Fibroblast of lung (primary cell): ENCODE measurements at regions not wholly inside any gene's neighbourhood (a gene's known extent, or its start where the extent isn't known, plus 50 kb on each side); places are given as distances from the start of the nearest gene placed in this dataset.
A peak's percentile ranks its signal among the peaks of the same experiment; 100 is the strongest.

Source experiments
- DNase-seq, 2 donors: peaks; one replicate each; pipeline versions ENCODE4 v3.0.0 to v3.0.0-alpha.2; 2010; ENCODE audit warnings: low read depth in 2 of 2
- H2AFZ ChIP-seq: 2 replicates; pipeline ENCODE4 v1.5.1; 2012; ENCODE audit warnings: low read length, control low read depth, inconsistent platforms
- H3K27ac ChIP-seq: 2 replicates; pipeline ENCODE4 v1.5.1; 2011; ENCODE audit warnings: low read length, control low read depth; ENCODE audit not compliant: insufficient read depth
- H3K27me3 ChIP-seq: 2 replicates; pipeline ENCODE4 v1.5.1; 2011; ENCODE audit warnings: mild to moderate bottlenecking, low read length; ENCODE audit not compliant: control insufficient read depth, insufficient read depth
- H3K36me3 ChIP-seq: 2 replicates; pipeline ENCODE4 v1.5.1; 2011; ENCODE audit warnings: low read length; ENCODE audit not compliant: control insufficient read depth, insufficient read depth
- H3K4me1 ChIP-seq: 2 replicates; pipeline ENCODE4 v1.5.1; 2011; ENCODE audit warnings: low read length; ENCODE audit not compliant: control insufficient read depth, insufficient read depth; ENCODE audit errors: extremely low read depth
- H3K4me2 ChIP-seq: 2 replicates; pipeline ENCODE4 v1.5.1; 2011; ENCODE audit warnings: low read length, control low read depth; ENCODE audit not compliant: insufficient read depth; ENCODE audit errors: extremely low read depth
- H3K4me3 ChIP-seq, 4 experiments: fragments of 200-600 bp in 1 of 4; sonication (generic) in 1 of 4; replicated peaks in 1 of 4; 2 replicates each; pipeline ENCODE4 v1.5.1; 2011 to 2016; ENCODE audit warnings: low read length in 4 of 4, low read depth in 3 of 4, mild to moderate bottlenecking in 3 of 4, control low read depth in 2 of 4, inconsistent platforms in 1 of 4, mixed read lengths in 1 of 4; ENCODE audit not compliant: insufficient read depth in 1 of 4; ENCODE audit errors: control extremely low read depth in 1 of 4
- H3K79me2 ChIP-seq: 2 replicates; pipeline ENCODE4 v1.5.1; 2012; ENCODE audit warnings: mild to moderate bottlenecking, low read length, inconsistent platforms; ENCODE audit not compliant: control insufficient read depth, insufficient read depth
- H3K9ac ChIP-seq: 2 replicates; pipeline ENCODE4 v1.5.1; 2011; ENCODE audit warnings: mild to moderate bottlenecking, low read length, control low read depth; ENCODE audit not compliant: insufficient read depth
- H3K9me3 ChIP-seq: 2 replicates; pipeline ENCODE4 v1.5.1; 2012; ENCODE audit warnings: low read depth, low read length; ENCODE audit not compliant: control insufficient read depth, insufficient read depth
- H4K20me1 ChIP-seq: 2 replicates; pipeline ENCODE4 v1.5.1; 2011; ENCODE audit warnings: low read length; ENCODE audit not compliant: control insufficient read depth, insufficient read depth; ENCODE audit errors: extremely low read depth
- EZH2 ChIP-seq: IDR thresholded peaks from 2 replicates; pipeline ENCODE4 v1.5.1; 2012; ENCODE audit warnings: low read length, control low read depth, mild to moderate bottlenecking; ENCODE audit errors: missing control alignments
- TF ChIP-seq, protein P1 (sequence below), 2 donors: IDR thresholded peaks in 1 of 2; conservative IDR thresholded peaks in 1 of 2; 1 replicate in 1 of 2; 2 replicates in 1 of 2; pipeline ENCODE4 v1.5.1; 2011 to 2012; ENCODE audit warnings: low read length in 2 of 2, control low read depth in 1 of 2, inconsistent platforms in 1 of 2, low read depth in 1 of 2, mild to moderate bottlenecking in 1 of 2

DNA sequence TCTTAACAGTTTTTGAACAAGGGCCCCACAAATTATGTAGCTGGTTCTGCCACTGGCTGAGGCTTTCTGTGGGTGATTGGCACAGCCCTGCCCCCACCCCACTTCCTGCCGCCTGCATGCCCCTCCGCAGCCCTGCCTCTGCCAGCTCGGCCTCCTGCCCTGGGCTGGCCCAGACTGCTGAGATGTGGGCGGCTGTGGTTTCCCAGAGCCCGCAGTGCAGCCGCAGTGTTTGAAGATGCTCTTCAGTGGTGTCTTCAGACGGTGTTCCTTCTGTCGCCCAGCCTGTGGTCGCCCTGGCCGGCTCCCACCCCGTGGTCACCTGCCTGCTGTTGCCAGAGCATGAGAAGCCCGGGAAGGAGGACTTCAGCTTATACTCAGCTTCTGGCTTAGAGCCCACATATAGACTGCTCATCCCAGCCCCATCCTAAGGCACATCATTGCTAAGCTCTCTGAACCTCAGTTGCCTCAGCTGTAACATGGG, 154.3 kb downstream of the VEGFA start:
- Histone ChIP-seq H3K79me2 (no peaks in the 10 kb centered on the region), H2AFZ (no peak overlapping the region), H3K27ac (no peak overlapping the region), H3K4me1 (peaks cover 13% of the 10 kb centered on the region), H3K4me3 (no peak overlapping the region), H3K27me3 (no peaks in the 10 kb centered on the region), H4K20me1 (no peaks in the 10 kb centered on the region), H3K4me2 (peak overlapping the region; percentile 17), H3K9me3 (no peaks in the 10 kb centered on the region), H3K9ac (no peak overlapping the region), H3K36me3 (no peaks in the 10 kb centered on the region)
- DNase-seq = peak; percentile 37 to 40
- TF ChIP-seq, protein P1, sequence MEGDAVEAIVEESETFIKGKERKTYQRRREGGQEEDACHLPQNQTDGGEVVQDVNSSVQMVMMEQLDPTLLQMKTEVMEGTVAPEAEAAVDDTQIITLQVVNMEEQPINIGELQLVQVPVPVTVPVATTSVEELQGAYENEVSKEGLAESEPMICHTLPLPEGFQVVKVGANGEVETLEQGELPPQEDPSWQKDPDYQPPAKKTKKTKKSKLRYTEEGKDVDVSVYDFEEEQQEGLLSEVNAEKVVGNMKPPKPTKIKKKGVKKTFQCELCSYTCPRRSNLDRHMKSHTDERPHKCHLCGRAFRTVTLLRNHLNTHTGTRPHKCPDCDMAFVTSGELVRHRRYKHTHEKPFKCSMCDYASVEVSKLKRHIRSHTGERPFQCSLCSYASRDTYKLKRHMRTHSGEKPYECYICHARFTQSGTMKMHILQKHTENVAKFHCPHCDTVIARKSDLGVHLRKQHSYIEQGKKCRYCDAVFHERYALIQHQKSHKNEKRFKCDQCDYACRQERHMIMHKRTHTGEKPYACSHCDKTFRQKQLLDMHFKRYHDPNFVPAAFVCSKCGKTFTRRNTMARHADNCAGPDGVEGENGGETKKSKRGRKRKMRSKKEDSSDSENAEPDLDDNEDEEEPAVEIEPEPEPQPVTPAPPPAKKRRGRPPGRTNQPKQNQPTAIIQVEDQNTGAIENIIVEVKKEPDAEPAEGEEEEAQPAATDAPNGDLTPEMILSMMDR (conservative IDR thresholded peaks at IDR 0.05 in 1 of 2, IDR thresholded peaks at IDR 0.05 in 1 of 2; ENCODE audit: low read depth in 1 of 2, low read length in 2 of 2) = no peak
- no peak for TF ChIP-seq EZH2

DNA sequence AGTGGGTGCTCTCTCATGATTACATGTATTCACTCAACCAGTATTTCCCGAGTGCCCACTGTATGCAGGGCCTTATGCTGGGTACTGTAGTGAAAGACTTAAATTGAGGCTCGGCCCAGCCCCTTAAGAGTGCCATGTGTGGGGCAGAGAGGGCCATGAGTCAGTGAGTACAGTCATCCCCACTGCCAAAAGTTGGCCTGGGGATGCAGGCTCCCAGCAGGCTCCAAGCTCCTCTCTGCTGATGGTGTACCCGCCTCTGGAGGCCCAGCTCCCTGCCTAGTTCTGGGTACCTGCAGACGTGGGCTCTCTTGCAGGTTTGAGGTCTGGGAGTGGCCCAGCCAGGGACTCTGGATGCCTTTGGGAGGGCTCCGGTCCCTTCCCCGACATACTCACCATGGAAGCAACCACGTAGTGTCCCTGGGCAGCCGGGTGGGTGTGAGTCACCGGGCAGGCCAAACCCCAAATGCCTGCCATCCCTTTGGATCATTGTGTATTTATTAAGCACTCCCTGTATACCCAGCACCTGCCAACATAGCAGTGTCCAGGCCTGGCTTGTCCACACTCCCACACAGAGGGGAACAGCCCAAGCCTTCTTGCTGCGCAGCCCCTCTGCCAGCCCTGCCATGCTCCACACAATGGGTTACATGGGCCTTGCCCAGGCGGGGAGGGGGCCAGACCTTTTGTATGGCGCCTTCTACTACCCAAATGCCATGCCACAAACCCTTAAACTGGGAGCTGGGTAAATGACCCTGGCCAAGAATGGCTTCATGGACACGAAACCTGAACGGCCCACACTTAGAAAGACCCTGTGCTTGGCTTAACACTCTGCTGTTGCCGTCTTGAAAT, 153.6 kb downstream of the VEGFA start:
- Histone ChIP-seq H3K4me3 (no peak overlapping the region), H3K4me1 (peaks cover 13% of the 10 kb centered on the region), H4K20me1 (no peaks in the 10 kb centered on the region), H3K9ac (no peak overlapping the region), H2AFZ (no peak overlapping the region), H3K79me2 (no peaks in the 10 kb centered on the region), H3K9me3 (no peaks in the 10 kb centered on the region), H3K27me3 (no peaks in the 10 kb centered on the region), H3K4me2 (no peak overlapping the region), H3K27ac (no peak overlapping the region), H3K36me3 (no peaks in the 10 kb centered on the region)
- peak; percentile 59 to 77 for DNase-seq
- TF ChIP-seq, protein P1 (conservative IDR thresholded peaks at IDR 0.05 in 1 of 2, IDR thresholded peaks at IDR 0.05 in 1 of 2; ENCODE audit: low read depth in 1 of 2, low read length in 2 of 2) = no peak
- no peak for TF ChIP-seq EZH2

DNA sequence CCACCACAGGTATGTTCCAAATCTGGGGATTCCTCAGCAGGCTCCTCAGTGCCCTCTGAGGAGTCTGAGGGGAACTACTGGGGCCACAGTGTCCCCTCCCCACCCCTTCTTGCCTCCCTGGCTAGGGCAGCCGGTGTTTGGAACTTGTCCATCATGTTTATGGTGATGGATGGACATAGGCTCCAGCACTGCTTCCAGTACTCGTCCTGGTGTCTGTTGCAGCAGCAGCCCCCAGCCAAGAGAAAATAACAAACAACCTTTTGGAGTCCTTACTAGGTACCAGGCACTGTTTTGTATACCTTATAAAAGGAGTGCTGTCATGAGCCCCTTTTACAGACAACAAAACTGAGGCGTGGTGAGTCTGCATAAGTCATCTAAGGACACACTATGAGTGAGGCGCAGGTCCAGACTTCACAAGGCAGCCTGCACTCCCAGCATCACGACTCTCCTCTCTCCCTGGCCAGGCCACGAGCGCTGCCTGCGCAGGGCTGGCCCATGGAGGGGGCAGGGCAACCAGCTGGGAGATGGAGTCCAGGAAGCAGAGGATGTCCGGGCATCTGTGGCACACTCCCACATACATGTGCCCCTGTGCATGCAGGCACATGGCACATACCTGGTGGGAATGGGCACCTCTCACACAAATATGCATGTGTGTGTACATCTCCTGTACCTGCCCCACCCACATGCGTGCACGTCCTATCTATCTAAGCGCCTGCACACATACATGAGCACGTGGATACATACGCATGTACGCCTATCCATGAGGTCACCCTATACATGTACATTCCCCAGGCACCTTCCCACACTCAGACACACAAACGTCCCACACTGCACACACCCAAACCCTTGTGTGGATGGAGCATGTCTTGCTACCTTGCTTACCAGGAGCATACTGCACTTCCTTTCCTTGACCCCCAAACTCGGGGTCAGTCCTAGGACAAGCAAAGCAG, 152.7 kb downstream of the VEGFA start:
- no peak for DNase-seq
- Histone ChIP-seq H3K27me3 (no peaks in the 10 kb centered on the region), H3K36me3 (no peaks in the 10 kb centered on the region), H3K4me1 (peaks cover 14% of the 10 kb centered on the region), H3K79me2 (no peaks in the 10 kb centered on the region), H3K27ac (no peak overlapping the region), H4K20me1 (no peaks in the 10 kb centered on the region), H3K4me2 (no peak overlapping the region), H3K9ac (no peak overlapping the region), H3K9me3 (no peaks in the 10 kb centered on the region), H2AFZ (no peak overlapping the region), H3K4me3 (no peak overlapping the region)
- TF ChIP-seq, protein P1 (conservative IDR thresholded peaks at IDR 0.05 in 1 of 2, IDR thresholded peaks at IDR 0.05 in 1 of 2; ENCODE audit: low read depth in 1 of 2, low read length in 2 of 2) = no peak
- no peak for TF ChIP-seq EZH2
